ENCODE measurements at regions not wholly inside any gene's neighbourhood (a gene's known extent, or its start where the extent isn't known, plus 50 kb on each side); places are given as distances from the start of the nearest gene placed in this dataset.
"Not testable (repeated sequence)": the region's sequence is repeated elsewhere in the genome, so short reads cannot be mapped to it uniquely, and the experiment has no call there.

- in situ Hi-C loops (cut with MboI; ENCODE audit: low sequenced_read_pairs): no loop called here
Observed at GRCh38 chr6:6966569-6966968, 141.2 kb upstream of the RREB1 start.

DNA sequence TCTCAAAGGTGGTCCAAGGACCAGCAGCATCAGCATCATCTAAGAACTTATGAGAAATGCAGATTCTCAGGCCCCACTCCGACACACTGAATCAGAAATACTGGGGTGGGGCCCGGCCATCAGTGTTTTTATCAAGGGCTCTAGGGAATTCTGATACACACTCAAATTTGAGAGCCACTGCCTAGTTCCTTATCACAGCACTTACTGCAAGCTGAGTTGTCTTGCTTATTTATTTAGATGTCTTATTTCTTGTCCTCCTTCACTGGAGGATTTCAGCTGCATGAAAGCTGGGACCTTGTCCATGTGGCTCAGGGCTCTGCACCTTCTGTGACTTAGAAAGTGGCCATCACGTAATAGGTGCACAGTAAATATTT, 139.4 kb upstream of the RREB1 start:
- in situ Hi-C loops (cut with MboI; ENCODE audit: low sequenced_read_pairs): no loop called here

GRCh38 chr6:6968731-6969552, 138.8 kb upstream of the RREB1 start:
- in situ Hi-C loops (cut with MboI; ENCODE audit: low sequenced_read_pairs): no loop called here

- in situ Hi-C loops (cut with MboI; ENCODE audit: low sequenced_read_pairs): no loop called here
Observed at GRCh38 chr6:6969761-6970223, 138.0 kb upstream of the RREB1 start.

- in situ Hi-C loops (cut with MboI; ENCODE audit: low sequenced_read_pairs): no loop called here
Observed at GRCh38 chr6:6970851-6971250, 136.9 kb upstream of the RREB1 start.

DNA sequence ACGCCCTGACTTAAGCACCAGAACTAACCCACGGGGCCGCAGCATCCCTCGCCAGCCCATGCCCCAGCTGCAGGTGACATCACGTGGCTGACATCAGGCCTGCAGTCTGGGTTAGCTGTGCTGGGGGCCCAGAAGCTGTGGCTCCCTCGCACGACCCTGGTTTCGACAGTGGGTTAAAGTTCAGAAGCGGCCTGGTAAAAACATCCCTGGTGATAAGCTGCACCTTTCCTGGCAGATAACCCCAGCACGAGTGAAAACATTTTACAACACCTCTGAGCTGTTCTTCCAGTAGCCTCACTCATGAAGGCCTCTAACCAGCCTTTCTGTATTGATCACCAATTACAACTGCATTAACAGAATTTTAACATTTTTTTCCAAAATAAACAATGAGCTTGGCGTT, 136.4 kb upstream of the RREB1 start:
- in situ Hi-C loops (cut with MboI; ENCODE audit: low sequenced_read_pairs): no loop called here

GRCh38 chr6:6972456-6972855, 135.3 kb upstream of the RREB1 start:
- in situ Hi-C loops (cut with MboI; ENCODE audit: low sequenced_read_pairs): no loop called here

GRCh38 chr6:6973721-6974120, 134.0 kb upstream of the RREB1 start:
- in situ Hi-C loops (cut with MboI; ENCODE audit: low sequenced_read_pairs): no loop called here

DNA sequence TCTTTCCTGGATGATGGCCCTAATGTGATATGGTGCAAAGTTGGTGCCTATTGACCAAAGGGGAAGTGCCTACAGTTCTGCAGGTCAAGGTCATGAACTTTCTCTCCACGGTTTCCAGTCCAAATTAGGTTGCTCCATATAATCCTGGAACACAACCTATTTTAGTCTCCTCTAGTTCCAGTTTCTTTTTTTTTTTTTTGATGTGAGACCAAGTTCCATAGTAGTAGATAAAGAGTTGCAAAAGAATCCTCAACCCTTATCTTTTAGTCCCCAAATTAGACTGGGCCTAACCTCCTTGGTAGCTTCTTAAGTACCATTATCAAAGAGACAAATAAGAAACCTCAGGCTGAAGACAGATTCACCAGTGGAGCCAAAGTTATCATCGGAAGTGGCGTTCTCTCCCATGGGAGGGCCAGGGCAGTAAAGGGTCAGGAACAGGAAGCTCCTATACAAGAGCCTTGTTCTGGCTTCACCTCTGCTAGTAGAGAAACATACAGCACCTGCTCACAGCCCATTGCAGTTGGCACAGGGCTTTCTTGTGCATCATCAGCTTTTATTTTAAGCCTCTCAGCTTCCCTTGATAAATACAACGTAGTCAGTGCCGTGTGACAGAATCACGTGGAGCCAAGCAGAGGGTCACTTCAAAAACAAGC, 132.2 kb upstream of the RREB1 start:
- in situ Hi-C loops (cut with MboI; ENCODE audit: low sequenced_read_pairs): no loop called here

- in situ Hi-C loops (cut with MboI; ENCODE audit: low sequenced_read_pairs): no loop called here
Observed at GRCh38 chr6:6976193-6976592, 131.6 kb upstream of the RREB1 start.

- in situ Hi-C loops (cut with MboI; ENCODE audit: low sequenced_read_pairs): no loop called here
Observed at GRCh38 chr6:6978731-6979130, 129.0 kb upstream of the RREB1 start.

- in situ Hi-C loops (cut with MboI; ENCODE audit: low sequenced_read_pairs): loop anchor here (5.0 kb wide), 1 partner anchor 36 kb away; no protein-coding TSS in a partner anchor
Observed at GRCh38 chr6:6980999-6981597, 126.7 kb upstream of the RREB1 start.

DNA sequence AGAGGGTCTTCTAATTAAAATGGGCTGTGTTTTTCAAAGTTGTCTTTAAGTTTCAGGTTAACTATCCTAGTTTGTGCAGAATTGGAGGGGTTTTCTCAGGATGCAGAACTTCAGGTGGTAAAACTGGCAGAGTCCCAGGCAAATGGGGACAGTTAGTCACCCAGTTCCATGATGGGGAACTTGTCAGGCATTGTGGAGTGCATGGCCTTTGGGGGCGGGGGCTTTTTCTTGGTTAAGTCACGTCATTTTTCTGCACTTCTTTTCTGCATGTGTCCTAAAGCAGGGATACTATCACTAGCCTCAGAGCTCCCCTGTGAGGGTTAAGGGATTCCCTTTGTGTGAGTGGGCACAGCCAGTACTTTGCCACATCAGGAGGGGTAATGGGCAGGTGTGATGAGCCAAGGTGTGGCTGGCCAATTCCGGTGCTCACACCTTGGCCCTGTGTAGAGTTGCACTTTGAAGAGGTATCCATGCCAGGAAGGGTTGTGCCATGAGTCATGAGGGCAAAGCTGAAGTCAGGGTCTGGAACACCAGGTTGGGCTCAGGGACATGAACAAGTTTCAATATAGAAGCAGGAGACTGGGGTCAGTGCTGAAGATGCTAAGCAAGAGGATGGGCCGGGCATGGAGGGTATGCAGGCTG, 126.0 kb upstream of the RREB1 start:
- in situ Hi-C loops (cut with MboI; ENCODE audit: low sequenced_read_pairs): loop anchor here (5.0 kb wide), 1 partner anchor 35 kb away; no protein-coding TSS in a partner anchor

- in situ Hi-C loops (cut with MboI; ENCODE audit: low sequenced_read_pairs): loop anchor here (5.0 kb wide), 1 partner anchor 35 kb away; no protein-coding TSS in a partner anchor
Observed at GRCh38 chr6:6982663-6983062, 125.1 kb upstream of the RREB1 start.

- in situ Hi-C loops (cut with MboI; ENCODE audit: low sequenced_read_pairs): loop anchor here (5.0 kb wide), 1 partner anchor 33 kb away; no protein-coding TSS in a partner anchor
Observed at GRCh38 chr6:6984585-6985366, 123.0 kb upstream of the RREB1 start.

GRCh38 chr6:6986344-6986743, 121.4 kb upstream of the RREB1 start:
- in situ Hi-C loops (cut with MboI; ENCODE audit: low sequenced_read_pairs): no loop called here

DNA sequence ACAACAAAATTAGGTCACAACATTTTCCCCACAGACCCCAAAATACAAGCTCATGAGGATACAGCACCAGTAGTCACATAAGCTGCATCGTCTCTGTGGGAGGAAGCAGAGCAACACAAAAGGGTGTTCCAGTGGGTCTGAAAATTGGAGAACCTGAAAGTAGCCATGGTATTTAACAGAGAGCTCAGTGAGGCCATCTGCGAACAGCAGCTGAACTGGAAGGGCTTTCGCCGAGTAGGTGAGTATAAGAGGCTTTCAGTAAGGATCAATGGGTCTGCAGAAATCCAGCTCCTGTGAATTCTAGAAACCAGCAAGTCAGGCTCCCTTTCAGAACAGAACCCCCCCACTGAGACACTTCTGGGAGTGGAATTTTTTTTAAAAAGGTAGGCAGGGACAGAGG, 120.0 kb upstream of the RREB1 start:
- in situ Hi-C loops (cut with MboI; ENCODE audit: low sequenced_read_pairs): no loop called here

GRCh38 chr6:6990059-6990458, 117.7 kb upstream of the RREB1 start:
- in situ Hi-C loops (cut with MboI; ENCODE audit: low sequenced_read_pairs): not testable (repeated sequence)

DNA sequence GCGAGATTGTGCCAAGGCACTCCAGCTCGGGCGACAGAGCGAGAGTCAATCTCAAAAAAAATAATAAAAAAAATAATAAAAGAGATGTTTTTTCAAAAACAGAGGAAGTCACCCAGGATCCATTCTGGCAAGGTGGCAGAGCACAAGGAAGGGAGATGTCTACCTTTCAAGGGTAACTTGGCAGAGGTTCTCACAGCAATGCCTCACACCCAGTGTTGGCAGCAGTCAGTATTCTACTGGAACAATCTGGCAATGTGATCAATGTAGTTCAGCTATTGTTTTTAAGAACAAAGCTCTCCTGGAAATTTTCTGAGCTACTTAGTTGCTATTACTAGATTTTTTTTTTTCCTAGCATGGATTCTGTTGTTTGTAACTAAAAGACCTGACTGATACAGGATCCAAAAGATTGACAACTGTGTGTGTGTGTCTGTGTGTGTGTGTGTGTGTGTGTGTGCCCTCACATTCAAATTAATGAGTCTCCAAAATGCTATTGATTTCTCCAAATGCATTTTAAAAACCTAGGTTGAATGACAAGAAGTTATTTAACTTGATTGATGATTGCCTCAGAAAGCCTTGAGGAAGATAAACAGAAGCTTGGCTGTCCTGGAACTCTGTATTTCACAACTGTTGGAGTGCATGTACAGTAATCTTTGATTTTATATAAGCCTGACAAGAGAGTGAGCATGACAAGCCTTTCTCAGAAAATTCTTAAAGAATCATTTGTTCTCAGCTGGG, 114.1 kb upstream of the RREB1 start:
- in situ Hi-C loops (cut with MboI; ENCODE audit: low sequenced_read_pairs): no loop called here

DNA sequence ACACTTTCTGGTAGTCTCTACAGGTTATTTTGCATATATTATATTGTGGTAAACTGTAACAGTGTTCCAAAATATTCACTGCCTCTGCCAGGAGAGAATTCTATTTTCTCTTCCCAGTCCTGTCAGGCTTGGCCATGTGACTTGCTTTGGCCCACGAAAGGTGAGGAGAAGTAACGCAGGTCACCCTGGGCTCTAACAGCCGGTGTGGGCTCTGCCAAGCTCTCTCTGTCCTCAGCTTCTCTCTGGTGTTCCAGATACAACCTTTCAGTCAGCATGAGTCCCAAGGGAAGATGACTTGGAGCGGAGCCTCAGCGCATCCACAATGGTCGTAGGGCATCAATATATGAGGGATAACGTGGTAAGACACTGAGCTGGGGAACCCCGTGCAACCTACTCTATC, 113.0 kb upstream of the RREB1 start:
- in situ Hi-C loops (cut with MboI; ENCODE audit: low sequenced_read_pairs): no loop called here
